LNCAP (cell line): ENCODE measurements at regions not wholly inside any gene's neighbourhood (a gene's known extent, or its start where the extent isn't known, plus 50 kb on each side); places are given as distances from the start of the nearest gene placed in this dataset.

ENCODE experiments used
- TF ChIP-seq, protein P1 (sequence below): fragments of 450-650 bp; IDR thresholded peaks from 2 replicates; pipeline ENCODE4 v1.5.1; 2017; ENCODE audit warnings: mild to moderate bottlenecking

GRCh38 chr2:7471185-7471584, 554.0 kb downstream of the RNF144A start:
- TF ChIP-seq, protein P1, sequence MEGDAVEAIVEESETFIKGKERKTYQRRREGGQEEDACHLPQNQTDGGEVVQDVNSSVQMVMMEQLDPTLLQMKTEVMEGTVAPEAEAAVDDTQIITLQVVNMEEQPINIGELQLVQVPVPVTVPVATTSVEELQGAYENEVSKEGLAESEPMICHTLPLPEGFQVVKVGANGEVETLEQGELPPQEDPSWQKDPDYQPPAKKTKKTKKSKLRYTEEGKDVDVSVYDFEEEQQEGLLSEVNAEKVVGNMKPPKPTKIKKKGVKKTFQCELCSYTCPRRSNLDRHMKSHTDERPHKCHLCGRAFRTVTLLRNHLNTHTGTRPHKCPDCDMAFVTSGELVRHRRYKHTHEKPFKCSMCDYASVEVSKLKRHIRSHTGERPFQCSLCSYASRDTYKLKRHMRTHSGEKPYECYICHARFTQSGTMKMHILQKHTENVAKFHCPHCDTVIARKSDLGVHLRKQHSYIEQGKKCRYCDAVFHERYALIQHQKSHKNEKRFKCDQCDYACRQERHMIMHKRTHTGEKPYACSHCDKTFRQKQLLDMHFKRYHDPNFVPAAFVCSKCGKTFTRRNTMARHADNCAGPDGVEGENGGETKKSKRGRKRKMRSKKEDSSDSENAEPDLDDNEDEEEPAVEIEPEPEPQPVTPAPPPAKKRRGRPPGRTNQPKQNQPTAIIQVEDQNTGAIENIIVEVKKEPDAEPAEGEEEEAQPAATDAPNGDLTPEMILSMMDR, result no peak

GRCh38 chr2:7472465-7472864, 555.3 kb downstream of the RNF144A start:
- TF ChIP-seq, protein P1, result no peak

DNA sequence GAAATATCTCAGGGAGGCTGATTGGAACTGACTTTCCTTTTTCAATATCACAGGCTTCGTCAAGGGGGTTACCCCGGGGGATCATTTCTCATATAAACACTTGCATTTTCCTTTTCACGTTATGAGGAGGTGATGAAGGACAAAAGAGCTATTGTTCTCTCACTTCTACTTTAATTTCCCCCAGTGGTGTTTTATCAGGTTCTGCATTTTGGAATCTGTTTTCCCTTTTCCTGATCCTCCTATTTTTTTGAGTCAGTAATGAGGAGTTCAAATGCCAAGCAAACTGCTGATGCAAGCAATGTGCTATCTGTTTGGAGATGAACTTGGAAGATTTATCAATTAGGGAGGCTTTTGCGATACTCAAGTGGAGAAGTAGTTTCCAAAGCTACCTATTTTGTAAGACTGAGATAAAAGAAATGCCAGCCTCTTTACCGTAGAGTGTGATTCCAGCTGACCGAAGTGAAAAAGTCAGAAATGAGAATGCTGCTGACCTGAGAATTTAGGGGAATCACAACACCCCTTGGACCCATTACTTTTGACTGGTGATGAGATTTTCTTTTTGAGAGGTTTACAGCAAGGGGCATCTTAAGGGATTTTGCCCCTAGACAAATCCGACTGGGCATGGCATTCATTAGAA, 556.0 kb downstream of the RNF144A start:
- TF ChIP-seq, protein P1, result no peak

- TF ChIP-seq, protein P1, result no peak
Observed at GRCh38 chr2:7476371-7476770, 559.2 kb downstream of the RNF144A start.

- TF ChIP-seq, protein P1, result no peak
Observed at GRCh38 chr2:7479603-7480002, 562.4 kb downstream of the RNF144A start.

DNA sequence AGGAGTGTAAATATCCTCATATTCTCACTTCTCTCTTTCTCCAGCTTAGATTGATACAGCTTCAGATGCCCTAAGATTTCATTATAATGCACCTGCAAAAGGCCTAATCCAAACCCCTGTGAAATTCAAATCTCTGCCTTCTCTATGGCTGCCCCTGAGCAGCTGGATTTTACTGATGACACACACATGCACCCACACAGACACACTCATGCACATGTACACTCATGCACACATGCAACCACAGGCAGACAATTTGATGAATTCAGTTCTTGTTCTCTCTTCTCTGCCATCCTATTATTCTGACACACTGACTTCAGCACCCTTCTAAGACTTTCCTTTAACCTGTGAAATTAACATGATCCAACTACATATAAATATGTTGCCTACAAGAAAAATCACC, 563.2 kb downstream of the RNF144A start:
- TF ChIP-seq, protein P1, result no peak

DNA sequence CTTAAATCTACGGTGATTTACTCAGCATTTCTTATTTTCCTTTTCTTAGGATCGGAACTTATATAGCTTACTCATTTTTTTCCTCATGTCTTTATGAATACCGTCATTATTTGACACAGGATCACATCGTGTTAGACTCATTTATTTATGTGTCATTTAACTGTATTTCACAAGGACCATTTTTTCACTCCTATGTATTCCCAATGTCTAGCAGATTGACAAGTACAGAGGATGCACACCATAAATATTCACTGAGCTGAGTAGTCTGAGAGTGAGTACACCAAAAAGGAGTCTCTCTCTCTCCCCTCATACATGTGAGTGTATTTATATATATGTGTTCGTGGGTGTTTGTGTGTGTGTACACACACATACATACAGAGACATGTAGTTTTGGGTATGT, 573.5 kb downstream of the RNF144A start:
- TF ChIP-seq, protein P1, result no peak

DNA sequence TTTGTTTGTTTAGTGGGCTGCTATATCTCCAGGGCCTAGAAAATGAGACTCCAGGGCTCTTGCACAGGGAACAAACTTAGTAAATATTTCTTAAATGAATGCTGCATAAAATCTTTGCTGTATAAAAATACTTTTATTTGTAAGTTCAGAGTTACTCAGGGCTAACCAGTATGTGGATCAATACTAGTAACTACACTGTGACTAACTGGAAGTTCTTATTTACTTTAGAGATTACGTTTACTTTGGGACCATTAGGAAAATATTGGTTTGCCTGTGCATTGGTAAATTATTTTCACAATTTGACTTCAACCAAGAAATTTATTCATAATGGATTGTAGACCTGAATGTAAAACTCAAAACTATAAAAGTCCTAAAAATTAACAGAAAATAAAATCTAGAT, 575.5 kb downstream of the RNF144A start:
- TF ChIP-seq, protein P1, result no peak
